ENCODE measurements at regions not wholly inside any gene's neighbourhood (a gene's known extent, or its start where the extent isn't known, plus 50 kb on each side); places are given as distances from the start of the nearest gene placed in this dataset.

- TF ChIP-seq GATA2 (IDR thresholded peaks at IDR 0.05; ENCODE audit: low read depth, low read length) (no peak), GATA3 (IDR thresholded peaks at IDR 0.05; ENCODE audit: low read depth, low read length) (no peak)
Measured at GRCh38 chr1:30324251-30325084, 398.9 kb downstream of the MATN1 start.

- TF ChIP-seq GATA2 (IDR thresholded peaks at IDR 0.05; ENCODE audit: low read depth, low read length) (peak; percentile 54; the same call in 1 of the 2 replicates), GATA3 (IDR thresholded peaks at IDR 0.05; ENCODE audit: low read depth, low read length) (no peak)
Measured at GRCh38 chr1:30323841-30324240, 399.5 kb downstream of the MATN1 start.

DNA sequence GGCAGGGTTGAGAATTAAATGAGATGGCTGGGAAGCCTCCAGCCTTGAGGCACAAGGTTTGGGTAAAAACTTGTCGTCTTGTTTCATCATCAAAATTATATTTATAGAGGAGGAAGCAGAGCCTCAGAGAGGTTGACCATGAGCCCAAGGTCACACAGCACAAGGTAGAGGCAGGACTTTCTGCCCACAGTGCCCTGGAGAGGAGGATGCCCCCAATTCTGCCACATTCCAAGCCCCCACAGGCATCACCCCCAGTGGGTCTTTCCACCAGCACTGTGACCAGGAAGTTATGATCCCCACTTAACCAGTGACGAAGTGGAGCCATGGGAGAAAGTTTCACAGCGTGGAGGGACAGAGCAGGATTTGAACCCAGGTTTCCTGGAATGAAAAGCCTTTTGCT is 400.0 kb downstream of the MATN1 start:
- TF ChIP-seq GATA3 (IDR thresholded peaks at IDR 0.05; ENCODE audit: low read depth, low read length) (no peak), GATA2 (IDR thresholded peaks at IDR 0.05; ENCODE audit: low read depth, low read length) (no peak)

- TF ChIP-seq GATA3 (IDR thresholded peaks at IDR 0.05; ENCODE audit: low read depth, low read length) (no peak), GATA2 (IDR thresholded peaks at IDR 0.05; ENCODE audit: low read depth, low read length) (no peak)
Measured at GRCh38 chr1:30322859-30323257, 400.5 kb downstream of the MATN1 start.

- TF ChIP-seq GATA3 (IDR thresholded peaks at IDR 0.05; ENCODE audit: low read depth, low read length): no peak
- TF ChIP-seq GATA2 (IDR thresholded peaks at IDR 0.05; ENCODE audit: low read depth, low read length): no peak
Measured at GRCh38 chr1:30321996-30322858, 401.2 kb downstream of the MATN1 start.

DNA sequence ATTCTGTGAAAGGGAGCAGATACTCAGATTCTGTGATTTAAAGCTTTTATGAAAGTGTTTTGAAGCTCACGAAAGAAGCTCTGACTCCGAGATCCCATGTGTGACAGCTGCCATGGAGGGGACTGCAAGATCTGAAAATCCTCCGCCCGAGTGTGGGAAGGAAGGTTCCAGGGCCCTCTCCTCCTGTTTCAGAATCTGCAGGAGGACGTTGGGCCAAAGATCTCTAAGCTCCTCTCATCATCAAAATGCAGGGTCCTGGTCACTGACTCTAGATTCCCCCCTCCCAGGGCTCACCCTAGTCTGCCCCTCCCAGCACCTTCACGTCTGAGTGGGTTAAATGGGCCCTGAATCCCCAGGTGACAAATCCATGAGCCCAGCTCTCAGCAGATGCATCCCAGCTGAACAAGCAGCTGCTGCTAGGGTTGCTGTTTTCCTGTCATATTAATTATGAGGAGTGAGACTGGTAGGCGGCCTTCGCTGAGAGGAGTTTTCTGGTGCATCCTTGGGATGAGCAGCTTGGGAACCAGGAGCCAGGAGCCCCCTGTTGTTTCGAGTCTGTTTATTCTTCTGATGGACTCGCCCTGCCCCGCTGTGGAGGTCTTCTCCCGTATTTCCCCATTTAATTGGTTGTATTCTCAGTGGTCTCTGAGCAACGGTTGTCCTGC is 402.0 kb downstream of the MATN1 start:
- TF ChIP-seq GATA3 (IDR thresholded peaks at IDR 0.05; ENCODE audit: low read depth, low read length) (no peak), GATA2 (IDR thresholded peaks at IDR 0.05; ENCODE audit: low read depth, low read length) (no peak)

- TF ChIP-seq GATA2 (IDR thresholded peaks at IDR 0.05; ENCODE audit: low read depth, low read length): no peak
Measured at GRCh38 chr1:30320581-30320890, 402.8 kb downstream of the MATN1 start.

- TF ChIP-seq GATA2 (IDR thresholded peaks at IDR 0.05; ENCODE audit: low read depth, low read length) (no peak), GATA3 (IDR thresholded peaks at IDR 0.05; ENCODE audit: low read depth, low read length) (no peak)
Measured at GRCh38 chr1:30319765-30320580, 403.4 kb downstream of the MATN1 start.

- TF ChIP-seq GATA2 (IDR thresholded peaks at IDR 0.05; ENCODE audit: low read depth, low read length) (no peak), GATA3 (IDR thresholded peaks at IDR 0.05; ENCODE audit: low read depth, low read length) (no peak)
Measured at GRCh38 chr1:30318864-30319718, 404.3 kb downstream of the MATN1 start.

GRCh38 chr1:30318413-30318812 is 405.0 kb downstream of the MATN1 start:
- TF ChIP-seq GATA3 (IDR thresholded peaks at IDR 0.05; ENCODE audit: low read depth, low read length) (no peak), GATA2 (IDR thresholded peaks at IDR 0.05; ENCODE audit: low read depth, low read length) (no peak)

DNA sequence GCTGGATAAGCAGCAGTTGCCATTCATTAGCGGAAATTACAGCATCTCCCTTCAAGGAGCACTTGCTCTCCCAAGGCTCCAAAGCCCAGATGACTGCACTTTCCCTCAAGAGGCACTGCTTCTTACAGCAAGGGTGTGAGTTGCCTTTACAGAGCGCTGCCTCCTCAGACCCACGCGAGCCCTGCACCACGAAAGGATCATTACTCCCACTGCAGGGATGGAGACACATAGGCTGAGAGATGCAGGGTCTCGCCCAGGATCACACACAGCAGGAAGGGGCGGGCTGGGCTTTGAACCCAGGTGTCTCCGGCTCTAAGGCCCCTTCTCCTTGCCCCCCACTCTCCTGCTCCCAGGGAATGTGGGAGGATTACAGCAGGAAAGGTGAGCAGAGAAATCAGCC is 405.5 kb downstream of the MATN1 start:
- TF ChIP-seq GATA3 (IDR thresholded peaks at IDR 0.05; ENCODE audit: low read depth, low read length) (no peak), GATA2 (IDR thresholded peaks at IDR 0.05; ENCODE audit: low read depth, low read length) (no peak)

DNA sequence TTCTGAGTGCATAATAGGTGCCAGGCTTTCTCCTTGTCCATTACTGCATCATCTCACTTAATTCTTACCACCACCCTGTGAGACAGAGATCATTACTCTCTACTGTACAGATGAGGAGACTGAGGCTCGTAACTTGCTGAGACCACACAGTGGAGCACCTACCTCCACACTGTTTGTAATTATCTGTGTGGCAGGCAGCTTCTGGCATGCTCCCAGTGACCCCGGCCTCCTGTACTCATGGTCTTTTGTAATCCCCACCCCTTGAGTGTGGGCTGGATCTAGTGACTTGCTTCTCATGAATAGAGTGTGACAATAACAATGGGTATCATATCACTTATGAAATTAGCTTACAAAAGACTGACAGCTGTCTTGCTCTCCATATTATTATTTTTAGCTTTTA is 407.3 kb downstream of the MATN1 start:
- no peak for TF ChIP-seq GATA3 (IDR thresholded peaks at IDR 0.05; ENCODE audit: low read depth, low read length)
- no peak for TF ChIP-seq GATA2 (IDR thresholded peaks at IDR 0.05; ENCODE audit: low read depth, low read length)

Data from SH-SY5Y (cell line).